NCI-H524 treated with DMSO at 0.1 percent for 48 hours (cell line): ENCODE measurements at regions not wholly inside any gene's neighbourhood (a gene's known extent, or its start where the extent isn't known, plus 50 kb on each side); places are given as distances from the start of the nearest gene placed in this dataset.
"Not testable (repeated sequence)": the region's sequence is repeated elsewhere in the genome, so short reads cannot be mapped to it uniquely, and the experiment has no call there.

Experiments
- DNase-seq: peaks from one replicate; lab custom pipeline; 2025; lab: John Stamatoyannopoulos, UW

DNA sequence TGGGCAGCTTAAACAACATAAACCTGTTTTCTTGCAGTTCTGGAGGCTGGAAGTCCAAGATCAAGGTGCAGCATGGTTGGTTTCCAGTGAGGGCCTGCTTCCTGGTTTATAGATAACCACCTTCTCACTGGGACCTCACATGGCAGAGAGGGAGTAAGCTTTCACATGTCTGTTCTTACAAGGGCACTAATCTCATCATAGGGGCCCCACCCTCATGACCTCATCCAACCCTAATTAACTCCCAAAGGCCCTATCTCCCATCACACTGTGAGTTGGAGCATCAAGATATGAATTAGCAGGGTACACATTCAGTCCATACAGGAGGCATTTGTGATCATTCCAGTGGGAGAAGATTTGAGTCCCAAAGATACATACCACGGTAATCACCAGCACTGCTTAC is 50.5 kb upstream of the GRIN2A start:
- DNase-seq = no peak

DNA sequence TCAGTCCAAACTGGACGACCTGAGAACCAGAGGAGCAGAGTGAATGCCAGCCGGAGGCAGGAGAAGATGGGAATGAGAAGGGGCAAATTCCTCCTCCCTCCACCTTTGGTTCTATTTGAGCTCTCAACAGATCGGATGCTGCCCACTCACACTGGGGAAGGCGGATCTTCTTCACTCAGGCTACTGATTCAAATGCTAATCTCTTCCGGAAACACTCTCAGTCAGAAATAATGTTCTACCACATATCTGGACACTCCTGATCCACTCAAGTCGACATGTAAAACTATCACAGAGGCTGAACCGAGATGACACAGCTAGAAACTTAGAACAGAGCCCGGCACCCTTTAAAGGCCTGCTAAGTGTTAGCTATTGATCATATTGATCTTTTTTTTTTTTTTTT is 57.4 kb upstream of the GRIN2A start:
- no peak for DNase-seq

DNA sequence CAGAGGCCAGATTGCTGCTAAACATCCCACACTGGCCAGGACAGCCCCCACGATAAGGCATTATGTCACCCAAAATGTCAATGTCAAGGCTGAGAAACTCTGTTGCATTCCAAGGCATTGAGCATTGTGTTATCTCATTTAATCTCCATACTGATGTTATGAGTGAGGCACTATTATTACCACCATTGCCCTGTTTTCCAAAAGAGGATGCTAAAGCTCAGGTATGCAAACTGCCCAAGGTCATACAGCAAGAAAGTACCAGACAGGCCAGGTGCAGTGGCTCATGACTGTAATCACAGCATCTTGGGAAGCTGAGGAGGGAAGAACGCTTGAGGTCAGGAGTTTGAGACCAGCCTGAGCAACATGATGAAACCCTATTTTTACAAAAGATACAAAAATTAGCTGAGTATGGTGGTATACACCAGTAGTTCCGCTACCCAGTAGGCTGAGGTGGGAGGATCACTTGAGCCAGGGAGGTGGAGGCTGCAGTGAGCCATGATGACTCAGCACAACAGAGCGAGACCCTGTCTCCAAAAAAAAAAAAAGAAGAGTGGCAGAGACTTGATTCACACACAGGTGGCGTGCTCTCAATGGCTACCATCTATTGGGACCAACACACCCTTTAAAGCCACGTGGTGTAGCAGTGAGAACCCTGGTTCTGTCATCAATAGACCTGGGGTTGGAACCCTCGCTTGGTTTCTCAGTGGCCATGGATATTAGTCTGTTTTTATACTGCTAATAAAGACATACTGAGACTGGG is 58.8 kb upstream of the GRIN2A start:
- no peak for DNase-seq

DNA sequence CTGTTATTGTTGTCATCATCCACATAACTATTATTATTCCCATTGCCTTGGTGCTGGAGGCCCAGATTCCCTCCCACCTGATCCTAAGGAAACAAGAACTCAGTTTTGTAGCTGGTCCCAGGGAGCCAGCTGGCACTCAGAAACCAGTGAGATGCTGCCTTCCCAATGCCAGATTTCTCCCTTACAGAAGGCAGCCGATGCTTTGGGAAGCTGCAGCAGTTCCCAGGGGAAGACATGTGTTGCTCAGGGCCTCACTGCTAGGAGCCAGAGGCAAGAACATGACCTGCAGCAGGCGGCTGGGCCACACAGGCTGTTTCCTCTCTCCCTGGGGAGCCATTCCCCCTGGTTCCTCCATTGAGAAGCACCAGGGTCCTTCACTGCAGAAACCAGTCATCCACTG is 59.9 kb upstream of the GRIN2A start:
- DNase-seq = peak; percentile 33

DNA sequence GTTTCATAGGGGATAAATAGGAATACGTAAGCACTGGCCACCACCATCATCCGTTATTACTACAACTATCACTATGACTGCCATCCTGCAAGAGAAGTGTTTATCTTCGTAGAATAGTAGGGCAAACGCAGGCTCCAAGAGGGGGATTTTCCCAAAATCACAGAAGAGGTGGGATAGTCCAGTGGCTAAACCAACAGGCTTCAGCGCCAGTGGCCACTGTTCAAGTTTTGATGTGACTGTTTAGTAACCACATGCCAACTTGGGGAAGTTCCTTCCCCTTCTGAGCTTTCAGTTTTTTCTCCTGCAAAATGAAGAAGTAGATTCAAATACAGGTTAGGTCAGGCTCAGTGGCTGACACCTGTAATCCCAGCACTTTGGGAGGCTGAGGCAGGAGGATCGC is 60.7 kb upstream of the GRIN2A start:
- no peak for DNase-seq

DNA sequence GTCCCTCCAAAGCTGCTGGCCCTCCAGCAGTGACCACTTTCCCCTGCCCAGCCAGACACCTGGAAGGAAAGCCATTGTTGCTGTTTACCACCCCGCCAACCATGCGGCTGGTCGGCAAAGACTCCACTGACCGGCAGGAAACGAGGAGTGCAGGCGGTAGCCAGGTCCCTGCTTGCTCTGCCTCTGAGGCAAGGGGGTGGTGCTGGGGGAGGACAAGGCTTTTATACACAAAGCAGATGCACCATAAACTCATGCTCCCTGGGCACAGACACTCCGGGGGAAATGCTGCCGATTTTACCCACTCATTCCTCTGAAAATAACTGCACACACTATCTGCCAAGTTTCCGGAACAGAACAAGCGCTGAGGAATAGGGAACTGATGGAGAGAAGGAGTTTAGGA is 62.8 kb upstream of the GRIN2A start:
- no peak for DNase-seq

DNA sequence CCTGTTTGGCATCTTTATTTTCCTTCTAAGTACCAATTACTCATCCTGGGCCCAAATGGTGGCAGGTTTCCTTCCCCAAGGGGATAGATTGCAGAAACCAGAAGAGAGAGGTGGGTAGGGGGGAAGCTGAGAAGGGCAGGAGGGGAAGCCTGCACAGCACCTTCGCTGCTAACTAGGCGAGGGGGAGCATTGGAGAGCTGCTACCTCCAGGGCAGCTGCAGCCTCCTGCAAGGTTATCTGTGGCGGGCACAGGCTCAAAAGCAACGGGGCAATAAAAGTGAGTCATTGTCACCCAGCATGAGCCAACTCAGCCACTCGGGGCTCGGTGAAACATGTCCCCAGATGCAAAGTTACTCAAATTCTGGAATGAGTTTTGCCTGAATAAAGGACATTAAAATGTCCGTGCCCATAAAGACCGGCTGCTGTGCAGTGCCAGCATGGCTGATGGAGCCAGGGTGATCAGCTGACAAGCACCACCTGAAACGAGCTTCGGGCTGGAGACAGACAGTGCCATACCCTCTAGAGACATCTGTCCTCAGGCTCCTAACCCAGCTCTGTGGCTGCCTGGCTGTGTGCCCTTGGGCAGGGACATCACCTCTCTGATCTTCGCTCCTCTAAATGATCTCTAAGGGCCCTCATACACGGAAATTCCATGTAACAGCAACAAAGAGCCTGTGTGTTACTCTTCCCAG is 68.1 kb upstream of the GRIN2A start:
- no peak for DNase-seq

DNA sequence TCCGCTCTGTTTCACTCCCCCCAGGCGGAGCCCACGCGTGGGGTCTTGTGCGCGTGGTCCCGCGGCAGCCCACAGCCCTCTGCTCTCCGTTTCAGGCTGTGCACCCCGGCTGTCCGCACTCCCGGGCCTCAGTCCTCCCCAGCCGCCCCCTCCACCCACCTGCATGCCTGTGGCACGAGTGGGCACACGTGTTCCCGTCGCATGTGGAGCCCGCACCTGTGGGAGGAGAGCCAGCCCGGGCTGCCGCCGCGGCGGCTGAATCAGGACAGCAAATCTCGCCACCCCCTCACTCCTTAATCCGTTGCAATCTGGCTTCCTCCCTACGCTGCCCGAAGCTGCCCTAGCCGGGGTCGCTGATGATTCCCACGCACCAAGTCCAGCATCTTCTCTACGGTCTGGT is 69.9 kb upstream of the GRIN2A start:
- DNase-seq = no peak

DNA sequence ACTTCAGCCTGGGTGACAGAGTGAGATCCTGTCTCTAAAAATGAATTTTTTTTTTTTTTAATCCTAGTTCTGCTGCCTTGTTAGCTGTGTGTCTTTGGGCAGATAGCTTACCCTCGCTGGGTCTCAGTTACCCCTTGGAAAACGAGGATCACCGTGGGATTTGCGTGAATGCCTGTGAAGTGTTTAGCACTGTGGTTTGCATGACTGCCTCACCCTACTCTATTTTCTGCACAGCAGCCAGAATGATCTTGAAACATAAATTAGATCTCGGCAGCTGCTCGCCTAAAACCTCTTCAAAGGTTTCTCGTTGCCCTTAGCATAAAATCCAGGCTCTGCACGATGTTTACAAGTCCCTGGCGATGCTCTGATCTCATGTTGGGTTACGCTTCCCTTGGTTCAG is 71.2 kb upstream of the GRIN2A start:
- peak; percentile 40 for DNase-seq

DNA sequence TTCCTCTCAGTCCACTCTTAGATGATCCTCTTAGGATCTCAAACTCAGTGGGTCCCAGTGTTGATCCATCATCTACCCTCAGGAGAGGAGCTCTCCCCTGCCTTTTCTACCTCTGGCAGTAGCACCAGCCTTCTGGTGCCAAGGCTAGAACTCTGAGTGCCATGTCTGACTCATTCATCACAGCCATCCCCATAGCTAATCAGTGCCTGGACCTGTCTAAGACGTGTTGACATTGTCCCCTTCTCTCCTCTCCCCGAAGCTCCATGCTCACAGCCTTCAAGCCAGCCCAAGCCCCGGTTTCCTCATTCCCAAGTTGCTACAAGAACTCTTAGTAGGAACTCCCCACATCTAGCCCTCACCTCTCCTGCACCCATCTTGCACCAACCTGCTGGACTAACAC is 73.5 kb upstream of the GRIN2A start:
- DNase-seq = no peak

DNA sequence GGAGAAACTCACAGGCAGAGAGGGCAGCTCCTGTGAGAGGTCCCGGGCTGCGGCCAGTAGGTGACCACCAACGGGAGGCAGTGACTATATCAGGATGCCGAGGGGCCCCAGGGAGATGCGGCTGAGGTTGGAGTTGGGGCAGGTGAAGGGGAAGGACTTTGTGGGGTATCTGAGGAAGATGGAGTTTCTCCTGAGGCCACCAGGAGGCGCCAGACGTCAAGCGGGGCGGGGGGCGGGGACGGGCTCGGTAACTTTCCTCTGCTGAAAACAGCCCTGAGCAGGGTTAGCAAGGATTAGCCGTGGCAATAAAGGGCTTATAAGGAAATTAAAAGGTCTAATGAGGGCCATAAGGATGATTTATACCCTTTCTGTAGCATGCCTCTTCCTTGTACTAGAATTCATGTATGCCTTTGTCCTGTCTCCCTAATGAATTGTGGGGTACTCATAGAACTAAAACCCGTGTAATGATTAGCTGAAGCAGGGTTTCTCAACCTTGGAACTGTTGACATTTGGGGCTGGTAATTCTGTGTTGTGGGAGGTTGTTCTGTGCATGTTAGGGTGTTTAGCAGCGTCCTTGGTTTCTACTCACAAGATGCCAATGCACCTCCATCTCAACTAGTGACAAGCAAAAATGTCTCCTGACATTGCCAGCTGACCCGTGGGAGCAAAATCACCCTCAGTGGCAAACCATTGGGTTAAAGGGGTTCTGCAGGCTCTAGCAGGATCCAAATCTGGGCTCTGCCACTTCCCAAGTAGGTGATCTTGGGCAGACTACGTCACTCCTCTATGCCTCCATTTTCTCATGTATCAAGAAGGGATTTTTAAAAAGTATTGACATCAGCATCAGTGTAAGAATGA is 74.8 kb upstream of the GRIN2A start:
- peak; percentile 13 for DNase-seq

DNA sequence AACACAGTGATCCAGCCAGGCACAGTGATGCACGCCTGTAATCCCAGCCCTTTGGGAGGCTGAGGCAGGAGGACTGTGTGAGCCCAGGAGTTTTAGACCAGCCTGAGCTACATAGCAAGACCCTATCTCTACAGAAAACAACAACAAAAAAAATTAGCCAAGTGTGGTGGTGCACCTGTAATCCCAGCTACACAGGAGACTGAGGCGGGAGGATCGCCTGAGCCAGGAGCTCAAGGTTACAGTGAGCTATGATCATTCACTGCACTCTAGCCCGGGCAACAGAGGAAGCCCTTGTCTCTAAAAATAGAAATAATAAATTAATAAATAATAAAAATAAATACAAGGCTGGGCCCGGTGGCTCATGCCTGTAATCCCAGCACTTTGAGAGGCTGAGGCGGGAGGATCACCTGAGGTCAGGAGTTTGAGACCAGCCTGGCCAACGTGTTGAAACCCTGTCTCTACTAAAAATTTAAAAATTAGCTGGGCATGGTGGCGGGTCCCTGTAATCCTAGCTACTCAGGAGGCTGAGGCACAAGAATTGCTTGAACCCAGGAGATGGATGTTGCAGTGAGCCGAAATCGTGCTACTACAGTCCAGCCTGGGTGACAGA is 75.5 kb upstream of the GRIN2A start:
- DNase-seq = not testable (repeated sequence)

DNA sequence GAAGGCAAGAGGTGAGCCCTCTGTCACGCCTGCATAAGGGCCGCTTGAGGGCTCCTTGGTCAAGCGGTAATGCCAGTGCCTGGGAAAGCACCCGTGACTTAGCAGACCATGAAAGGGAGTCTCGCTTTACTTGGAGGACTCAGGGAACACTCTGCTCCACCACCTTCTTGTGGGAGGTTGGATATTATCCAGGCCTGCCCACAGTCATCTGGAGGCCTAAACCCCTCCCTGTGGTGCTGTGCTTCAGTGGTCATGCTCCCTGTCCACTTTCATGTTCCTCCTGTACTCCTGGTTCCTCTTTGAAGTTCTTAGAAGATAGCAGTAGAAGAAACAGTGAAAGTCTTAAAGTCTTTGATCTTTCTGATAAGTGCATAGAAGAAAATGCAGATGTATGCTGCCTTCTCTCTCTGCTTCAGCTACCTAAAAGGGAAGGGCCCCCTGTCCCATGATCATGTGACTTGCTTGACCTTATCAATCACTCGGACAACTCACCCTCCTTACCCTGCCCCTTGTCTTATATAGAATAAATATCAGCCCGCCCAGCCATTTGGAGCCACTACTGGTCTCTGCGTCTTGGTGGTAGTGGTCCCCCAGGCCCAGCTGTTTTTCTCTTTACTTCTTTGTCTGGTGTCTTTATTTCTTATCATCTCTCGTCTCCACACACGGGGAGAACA is 76.8 kb upstream of the GRIN2A start:
- not testable (repeated sequence) for DNase-seq

DNA sequence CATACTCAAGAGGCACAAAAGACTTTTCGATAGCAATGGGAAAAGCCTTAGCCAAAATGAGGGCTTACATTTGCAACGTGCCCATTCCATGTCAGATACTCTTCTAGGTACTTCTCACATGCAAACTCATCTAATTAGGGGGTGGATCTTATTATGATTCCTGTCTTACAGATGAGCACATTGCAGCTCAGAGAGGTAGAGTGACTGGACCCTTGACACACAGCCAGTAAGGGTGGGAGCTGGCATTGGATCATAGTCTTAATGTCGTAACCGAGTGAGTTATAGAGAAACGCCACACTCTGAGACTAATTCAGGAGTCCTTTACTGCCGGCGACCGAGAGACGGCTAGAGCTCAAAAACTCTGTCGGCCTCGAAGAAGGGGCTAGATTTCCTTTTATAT is 78.8 kb upstream of the GRIN2A start:
- no peak for DNase-seq

DNA sequence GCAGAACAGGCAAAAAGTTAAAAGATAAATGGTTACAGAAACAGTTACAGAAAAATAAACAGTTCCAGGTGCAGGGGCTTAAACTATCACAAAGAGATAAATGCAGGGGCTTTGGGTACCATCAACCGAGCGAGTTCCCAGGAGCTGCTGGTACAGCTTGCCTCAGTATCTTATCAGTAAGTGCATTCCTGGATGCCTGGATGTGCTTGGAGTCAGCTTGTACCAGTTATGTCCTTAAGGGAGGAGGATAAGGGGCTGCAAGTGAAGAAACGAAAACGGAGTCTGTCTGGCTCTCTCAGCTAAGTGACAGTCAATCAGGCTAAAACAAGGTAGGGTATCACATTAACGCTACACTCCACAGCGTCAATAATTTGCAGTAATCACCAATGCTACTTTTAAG is 79.3 kb upstream of the GRIN2A start:
- DNase-seq = not testable (repeated sequence)

DNA sequence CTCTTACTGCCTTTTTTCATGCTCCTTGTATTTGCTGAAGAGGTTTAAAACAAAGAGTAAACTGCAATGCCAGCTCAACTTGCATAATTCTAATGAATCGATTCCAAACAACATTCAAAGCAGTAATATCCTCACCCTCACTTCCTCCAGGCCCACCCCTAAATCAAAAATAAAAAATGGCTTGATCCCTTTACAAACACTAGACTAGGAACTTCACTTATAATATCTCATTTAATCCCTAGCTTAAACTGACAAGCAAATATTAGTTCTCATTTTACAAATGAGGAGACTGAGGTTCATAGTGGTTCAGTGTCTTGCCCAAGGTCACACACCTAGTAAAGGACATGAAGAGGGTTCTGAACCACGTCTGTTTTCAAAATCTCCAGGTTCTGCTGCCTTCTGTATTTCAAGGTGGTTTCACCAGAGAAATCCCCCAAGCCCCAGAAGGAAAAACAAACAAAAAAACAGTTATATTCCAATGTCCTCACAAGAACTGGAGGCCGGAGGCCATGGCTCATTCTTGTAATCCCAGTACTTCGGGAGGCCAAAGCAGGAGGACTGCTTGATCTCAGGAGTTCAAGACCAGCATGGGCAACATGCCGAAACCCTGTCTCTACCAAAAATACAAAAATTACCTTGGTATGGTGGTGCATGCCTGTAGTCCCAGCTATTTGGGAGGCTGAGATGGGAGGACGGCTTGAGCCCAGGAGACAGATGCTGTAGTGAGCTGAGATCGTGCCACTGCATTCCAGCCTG is 80.3 kb upstream of the GRIN2A start:
- DNase-seq = no peak

DNA sequence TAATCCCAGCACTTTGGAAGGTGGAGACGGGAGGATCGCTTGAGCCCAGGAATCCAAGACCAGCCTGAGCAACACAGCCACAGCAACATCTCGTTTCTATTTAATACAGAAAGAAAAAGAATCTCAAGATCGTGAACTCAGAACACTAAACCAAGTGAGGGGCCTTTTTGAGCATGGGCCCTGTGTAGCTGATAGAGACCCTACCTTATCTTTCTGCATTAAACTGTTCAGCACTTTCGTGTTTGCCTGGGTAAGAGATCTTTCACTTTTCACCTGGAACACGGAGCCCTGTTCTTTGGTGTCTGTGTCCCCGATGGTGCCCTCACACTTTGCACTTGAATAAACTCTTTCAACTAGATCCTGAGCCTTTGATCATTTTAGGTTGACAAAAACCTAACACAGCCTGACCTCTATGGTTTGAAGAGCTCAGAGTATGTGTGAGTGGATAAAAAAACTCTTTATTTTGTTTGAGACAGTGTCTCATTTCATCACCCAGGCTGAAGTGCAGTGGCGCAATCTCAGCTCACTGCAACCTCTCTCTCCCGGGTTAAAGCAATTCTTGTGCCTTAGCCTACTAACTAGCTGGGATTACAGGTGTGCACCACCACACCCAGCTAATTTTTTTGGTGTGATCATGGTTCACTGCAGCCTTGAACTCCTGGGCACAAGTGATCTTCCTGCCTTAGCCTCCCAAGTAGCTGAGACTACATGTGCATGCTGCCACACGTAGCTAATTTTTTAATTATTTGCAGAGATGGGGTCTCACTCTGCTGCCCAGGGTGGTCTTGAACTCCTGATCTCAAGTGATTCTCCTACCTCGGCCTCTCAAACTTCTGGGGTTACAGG is 83.8 kb upstream of the GRIN2A start:
- DNase-seq = no peak

DNA sequence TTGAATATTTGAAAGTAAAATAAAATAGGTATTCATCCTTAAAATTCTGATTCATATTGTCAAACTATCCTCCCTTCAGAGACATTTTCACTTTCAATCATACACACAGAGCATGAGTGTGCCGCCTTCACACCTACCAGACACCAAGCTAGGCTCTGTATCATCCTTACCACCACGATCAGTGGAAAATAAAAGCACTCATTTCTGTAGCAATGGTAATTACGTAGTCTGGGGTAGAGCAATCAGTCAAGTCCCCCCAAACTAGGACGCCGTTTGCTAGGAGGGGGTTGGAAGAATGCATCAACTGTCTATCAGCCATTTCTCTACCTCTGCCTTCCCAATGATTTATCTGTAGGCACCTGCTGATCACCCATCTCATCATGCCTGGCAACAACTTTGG is 84.6 kb upstream of the GRIN2A start:
- DNase-seq = no peak

DNA sequence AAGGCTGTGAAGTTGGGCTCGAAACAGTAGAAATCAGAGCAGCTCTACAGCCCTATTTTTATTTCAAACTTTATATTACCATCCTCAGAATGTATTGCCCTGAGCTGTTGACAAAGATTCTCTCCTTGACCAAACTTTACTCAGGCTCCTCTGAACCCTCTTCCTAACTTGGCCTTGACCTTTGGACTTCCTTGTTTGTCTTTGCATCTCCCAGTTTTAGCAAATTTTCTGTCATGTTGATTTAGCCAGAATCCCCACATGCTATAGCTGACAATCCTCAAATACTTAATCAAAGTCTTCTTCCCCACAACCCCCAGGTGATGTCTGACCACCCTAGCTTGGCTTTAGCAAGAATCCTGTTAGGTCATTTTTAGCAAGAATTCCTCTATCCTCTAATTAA is 87.4 kb upstream of the GRIN2A start:
- no peak for DNase-seq

DNA sequence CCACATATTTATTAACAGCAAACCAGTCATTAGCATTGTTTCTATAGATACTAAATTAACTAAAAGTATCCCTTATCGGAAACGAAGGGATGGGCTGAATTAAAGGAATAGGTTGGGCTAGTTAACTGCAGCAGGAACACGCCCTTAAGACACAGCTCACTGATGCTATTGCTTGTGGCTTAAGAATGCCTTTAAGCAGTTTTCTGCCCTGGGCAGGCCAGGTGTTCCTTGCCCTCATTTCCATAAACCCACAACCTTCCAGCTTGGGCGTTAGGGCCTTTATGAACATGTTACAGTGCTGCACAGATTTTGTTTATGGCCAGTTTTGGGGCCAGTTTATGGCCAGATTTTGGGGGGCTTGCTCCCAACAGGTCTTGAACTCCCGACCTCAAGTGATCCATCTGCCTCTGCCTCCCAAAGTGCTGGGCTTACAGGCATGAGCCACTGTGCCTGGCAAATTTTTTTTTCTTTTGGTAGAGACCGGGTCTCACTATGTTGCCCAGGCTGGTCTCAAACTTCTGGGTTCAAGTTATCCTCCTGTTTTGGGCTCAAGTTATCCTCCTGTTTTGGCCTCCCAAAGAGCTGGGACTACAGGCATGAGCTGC is 90.1 kb upstream of the GRIN2A start:
- not testable (repeated sequence) for DNase-seq
